ENCODE measurements at regions not wholly inside any gene's neighbourhood (a gene's known extent, or its start where the extent isn't known, plus 50 kb on each side); places are given as distances from the start of the nearest gene placed in this dataset.

- no peak for DNase-seq
Observed at GRCh38 chr3:74564560-74564959, 49.9 kb downstream of the CNTN3 start.

- DNase-seq: no peak
Observed at GRCh38 chr3:74562558-74563269, 51.7 kb downstream of the CNTN3 start.

- DNase-seq: no peak
Observed at GRCh38 chr3:74561881-74562280, 52.6 kb downstream of the CNTN3 start.

GRCh38 chr3:74559261-74559660, 55.2 kb downstream of the CNTN3 start:
- no peak for DNase-seq

- no peak for DNase-seq
Observed at GRCh38 chr3:74550686-74551085, 63.8 kb downstream of the CNTN3 start.

- no peak for DNase-seq
Observed at GRCh38 chr3:74546426-74546825, 68.0 kb downstream of the CNTN3 start.

GRCh38 chr3:74542441-74542840, 72.0 kb downstream of the CNTN3 start:
- no peak for DNase-seq

- no peak for DNase-seq
Observed at GRCh38 chr3:74539876-74540275, 74.6 kb downstream of the CNTN3 start.

GRCh38 chr3:74538669-74539068, 75.8 kb downstream of the CNTN3 start:
- DNase-seq: no peak

GRCh38 chr3:74537857-74538256, 76.6 kb downstream of the CNTN3 start:
- DNase-seq: no peak

- DNase-seq: no peak
Observed at GRCh38 chr3:74537164-74537563, 77.3 kb downstream of the CNTN3 start.

GRCh38 chr3:74535281-74535680, 79.2 kb downstream of the CNTN3 start:
- DNase-seq: no peak

- no peak for DNase-seq
Observed at GRCh38 chr3:74534611-74535010, 79.8 kb downstream of the CNTN3 start.

- no peak for DNase-seq
Observed at GRCh38 chr3:74532446-74532845, 82.0 kb downstream of the CNTN3 start.

- no peak for DNase-seq
Observed at GRCh38 chr3:74531491-74531890, 83.0 kb downstream of the CNTN3 start.

- no peak for DNase-seq
Observed at GRCh38 chr3:74529145-74529544, 85.3 kb downstream of the CNTN3 start.

- DNase-seq: no peak
Observed at GRCh38 chr3:74527566-74527965, 86.9 kb downstream of the CNTN3 start.

GRCh38 chr3:74523811-74524210, 90.6 kb downstream of the CNTN3 start:
- no peak for DNase-seq

GRCh38 chr3:74520895-74521294, 93.6 kb downstream of the CNTN3 start:
- no peak for DNase-seq

GRCh38 chr3:74518610-74519009, 95.8 kb downstream of the CNTN3 start:
- DNase-seq: no peak

GRCh38 chr3:74516019-74516418, 98.4 kb downstream of the CNTN3 start:
- DNase-seq: no peak

GRCh38 chr3:74515451-74515850, 99.0 kb downstream of the CNTN3 start:
- no peak for DNase-seq

GRCh38 chr3:74511078-74511477, 103.4 kb downstream of the CNTN3 start:
- DNase-seq: no peak

- no peak for DNase-seq
Observed at GRCh38 chr3:74510261-74510818, 104.1 kb downstream of the CNTN3 start.

GRCh38 chr3:74507691-74508090, 106.8 kb downstream of the CNTN3 start:
- DNase-seq: no peak
